HCT116 (cell line): ENCODE measurements at regions not wholly inside any gene's neighbourhood (a gene's known extent, or its start where the extent isn't known, plus 50 kb on each side); places are given as distances from the start of the nearest gene placed in this dataset.

Experiments
- ATAC-seq: fragments of 200-7000 bp; cut with Tn5 transposase; 2 replicates; pipeline ENCODE4 v1.9.1; 2020; ENCODE audit warnings: mild to moderate bottlenecking, moderate library complexity
- BruUV-seq: library from RNA; stranded (reverse); fragments of 400-500 nt; replicated peaks from 2 replicates; lab custom pipeline; 2021; lab: Mats Ljungman, UMichigan
- CTCF ChIA-PET: fragments of 300-600 bp; sonication (Branson Sonifier 250); formaldehyde crosslinking; loops from one replicate; lab custom pipeline; 2021; ENCODE audit warnings: antibody characterized with exemption; lab: Charles Lee
- POLR2A ChIA-PET: fragments of 300-600, 350-600 bp; sonication (Branson Sonifier 250); formaldehyde crosslinking; loops from one replicate; lab custom pipeline; 2021; ENCODE audit warnings: antibody characterized with exemption; lab: Charles Lee
- RAD21 ChIA-PET, 2 experiments: fragments of 300-600 bp; sonication (Branson Sonifier 250); formaldehyde crosslinking; loops; one replicate each; lab custom pipeline; 2023; ENCODE audit warnings: low total read pairs in 2 of 2; ENCODE audit not compliant: uncharacterized antibody in 2 of 2, unreplicated experiment in 2 of 2, low non-redundant PET in 1 of 2; lab: Charles Lee
- DNase-seq: peaks from one replicate; pipeline ENCODE4 v3.0.0-alpha.2; 2010; ENCODE audit warnings: low read depth, low spot score
- H2AFZ ChIP-seq: fragments of 200-600 bp; shearing (Covaris generic), sonication (generic); 2 replicates; pipeline ENCODE4 v1.6.1; 2017; ENCODE audit warnings: low read depth, mixed run types, mixed read lengths, antibody characterized with exemption, low read length; ENCODE audit not compliant: poor library complexity, severe bottlenecking
- H3K27ac ChIP-seq: 2 replicates; pipeline ENCODE4 v1.5.1; 2012; ENCODE audit warnings: low read depth, low read length
- H3K27me3 ChIP-seq: fragments of 200-600 bp; sonication (generic); 2 replicates; pipeline ENCODE4 v1.6.1; 2016; ENCODE audit warnings: mixed run types, low read length, mixed read lengths; ENCODE audit not compliant: insufficient read depth
- H3K36me3 ChIP-seq, 2 experiments: fragments of 200-500 bp in 1 of 2; fragments of 200-600 bp in 1 of 2; sonication (Bioruptor generic) in 1 of 2; sonication (generic) in 1 of 2; 2 replicates each; pipeline versions ENCODE4 v1.5.1 to v1.6.1; 2014 to 2016; ENCODE audit warnings: low read length in 2 of 2, inconsistent platforms in 1 of 2, mixed read lengths in 1 of 2, mixed run types in 1 of 2; ENCODE audit not compliant: insufficient read depth in 2 of 2, control insufficient read depth in 1 of 2
- H3K4me1 ChIP-seq, 2 experiments: fragments of 200-600 bp in 1 of 2; sonication (generic) in 1 of 2; 2 replicates each; pipeline versions ENCODE4 v1.5.1 to v1.6.1; 2012 to 2017; ENCODE audit warnings: low read length in 2 of 2, inconsistent platforms in 1 of 2, mild to moderate bottlenecking in 1 of 2, mixed read lengths in 1 of 2, mixed run types in 1 of 2, moderate library complexity in 1 of 2; ENCODE audit not compliant: insufficient read depth in 2 of 2, control insufficient read depth in 1 of 2
- H3K4me2 ChIP-seq: fragments of 200-600 bp; sonication (generic); 2 replicates; pipeline ENCODE4 v1.6.1; 2017; ENCODE audit warnings: mixed run types, low read length, mixed read lengths
- H3K4me3 ChIP-seq, 2 experiments: fragments of 200-600 bp in 1 of 2; sonication (generic) in 1 of 2; replicated peaks in 1 of 2; 2 replicates each; pipeline ENCODE4 v1.5.1; 2011 to 2016; ENCODE audit warnings: low read length in 2 of 2, control low read depth in 1 of 2, low read depth in 1 of 2, mild to moderate bottlenecking in 1 of 2, mixed read lengths in 1 of 2, mixed run types in 1 of 2
- H3K79me2 ChIP-seq: fragments of 200-600 bp; sonication (generic); 2 replicates; pipeline ENCODE4 v1.6.1; 2017; ENCODE audit warnings: mild to moderate bottlenecking, mixed run types, low read length, moderate library complexity, mixed read lengths; ENCODE audit not compliant: insufficient read depth
- H3K9ac ChIP-seq: fragments of 200-600 bp; sonication (generic); 2 replicates; pipeline ENCODE4 v1.6.1; 2016; ENCODE audit warnings: low read length, mixed read lengths
- H3K9me2 ChIP-seq: fragments of 200-600 bp; sonication (generic), shearing (Covaris generic); 2 replicates; pipeline ENCODE4 v1.6.1; 2017; ENCODE audit warnings: mixed run types, mild to moderate bottlenecking, moderate library complexity; ENCODE audit not compliant: insufficient read depth
- H3K9me3 ChIP-seq, 2 experiments: fragments of 200-500 bp in 1 of 2; fragments of 200-600 bp in 1 of 2; sonication (Bioruptor generic) in 1 of 2; sonication (generic) in 1 of 2; 2 replicates each; pipeline ENCODE4 v1.6.1; 2014 to 2017; ENCODE audit warnings: low read length in 2 of 2, mixed read lengths in 2 of 2, inconsistent platforms in 1 of 2, low read depth in 1 of 2, mild to moderate bottlenecking in 1 of 2, mixed run types in 1 of 2, moderate library complexity in 1 of 2; ENCODE audit not compliant: control insufficient read depth in 1 of 2, insufficient read depth in 1 of 2
- H4K20me1 ChIP-seq: fragments of 200-600 bp; sonication (generic), shearing (Covaris generic); 2 replicates; pipeline ENCODE4 v1.6.1; 2017; ENCODE audit warnings: mixed run types, mild to moderate bottlenecking, moderate library complexity; ENCODE audit not compliant: insufficient read depth
- ATF3 ChIP-seq: IDR thresholded peaks from 2 replicates; pipeline ENCODE4 v1.6.1; 2012
- CBX3 ChIP-seq: IDR thresholded peaks from 2 replicates; pipeline ENCODE4 v1.6.1; 2012; ENCODE audit warnings: low read depth
- CEBPB ChIP-seq: IDR thresholded peaks from 2 replicates; pipeline ENCODE4 v1.6.1; 2012; ENCODE audit warnings: low read depth
- EZH2phosphoT487 ChIP-seq: fragments of 200-600 bp; IDR thresholded peaks from 2 replicates; pipeline ENCODE4 v1.6.1; 2018; ENCODE audit warnings: antibody characterized with exemption, borderline replicate concordance
- FOSL1 ChIP-seq: IDR thresholded peaks from 2 replicates; pipeline ENCODE4 v1.6.1; 2012; ENCODE audit warnings: low read depth
- JUND ChIP-seq: IDR thresholded peaks from 2 replicates; pipeline ENCODE4 v1.6.1; 2012
- MAX ChIP-seq: IDR thresholded peaks from 2 replicates; pipeline ENCODE4 v1.6.1; 2012
- SIN3A ChIP-seq: IDR thresholded peaks from 2 replicates; pipeline ENCODE4 v1.6.1; 2012; ENCODE audit warnings: low read depth
- SP1 ChIP-seq: IDR thresholded peaks from 2 replicates; pipeline ENCODE4 v1.6.1; 2012; ENCODE audit warnings: low read depth
- TCF7L2 ChIP-seq: IDR thresholded peaks from 2 replicates; pipeline ENCODE4 v1.7.0; 2011; ENCODE audit warnings: borderline replicate concordance, inconsistent platforms; ENCODE audit not compliant: insufficient read depth, insufficient read length; ENCODE audit errors: extremely low read depth
- YY1 ChIP-seq: IDR thresholded peaks from 2 replicates; pipeline ENCODE4 v1.6.1; 2011; ENCODE audit warnings: low read length, low read depth, moderate library complexity, mild to moderate bottlenecking; ENCODE audit not compliant: insufficient replicate concordance; ENCODE audit errors: extremely low read depth
- ZFX ChIP-seq: fragments of 450-650 bp; IDR thresholded peaks from 2 replicates; pipeline ENCODE4 v1.6.1; 2017
- ZNF274 ChIP-seq: fragments of 200-500 bp; sonication (Bioruptor generic); IDR thresholded peaks from 2 replicates; pipeline ENCODE4 v1.6.1; 2014; ENCODE audit warnings: mild to moderate bottlenecking, low read depth, low read length, inconsistent platforms
- intact Hi-C: fragments of 100-400 bp; cut with micrococcal nuclease; formaldehyde crosslinking; loops from 2 replicates; pipeline ENCODE4 v1.10.0; 2022
- TF ChIP-seq, protein P1 (sequence below), 3 experiments: fragments of 200-600 bp in 1 of 3; sonication (generic) in 1 of 3; IDR thresholded peaks in 2 of 3; conservative IDR thresholded peaks in 1 of 3; 2 replicates each; pipeline ENCODE4 v1.5.1; 2012 to 2017; ENCODE audit warnings: low read depth in 2 of 3, low read length in 2 of 3, antibody characterized with exemption in 1 of 3, borderline replicate concordance in 1 of 3, control low read depth in 1 of 3, mild to moderate bottlenecking in 1 of 3, mixed read lengths in 1 of 3, mixed run types in 1 of 3, moderate library complexity in 1 of 3; ENCODE audit not compliant: insufficient read depth in 1 of 3

DNA sequence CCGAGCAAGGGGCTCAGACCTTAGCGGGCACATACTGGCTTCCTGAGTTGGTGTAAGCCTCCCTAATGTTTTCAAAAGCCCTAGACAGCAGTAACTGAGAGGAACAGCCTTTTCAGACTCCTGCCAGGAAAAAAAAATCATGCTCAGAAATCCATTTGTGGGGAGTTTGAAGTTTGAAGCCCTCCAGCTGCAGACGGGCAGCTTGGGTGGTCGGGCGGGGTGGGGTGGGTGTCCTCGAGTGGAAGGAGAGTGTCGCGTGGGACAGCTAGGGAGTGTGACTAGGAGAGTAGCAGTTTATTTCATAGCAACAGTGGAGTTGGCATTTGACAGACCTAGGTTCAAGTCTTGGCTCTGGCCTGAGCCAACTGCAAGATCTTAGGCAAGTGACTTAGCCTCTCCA, 90.7 kb upstream of the PITX1 start:
- TF ChIP-seq YY1, result no peak
- no peak for TF ChIP-seq MAX
- TF ChIP-seq ZFX, result no peak
- TF ChIP-seq TCF7L2, result no peak
- no peak for TF ChIP-seq ATF3
- no peak for TF ChIP-seq ZNF274
- no peak for TF ChIP-seq CEBPB
- no peak for TF ChIP-seq CBX3
- RAD21 ChIA-PET, result no interaction called here
- Histone ChIP-seq H3K27ac (no peak overlapping the region), H3K79me2 (no peaks in the 10 kb centered on the region), H3K36me3 (no peaks in the 10 kb centered on the region), H3K9ac (no peak overlapping the region), H3K4me3 (no peak overlapping the region), H3K9me3 (no peaks in the 10 kb centered on the region), H3K27me3 (no peaks in the 10 kb centered on the region), H4K20me1 (no peaks in the 10 kb centered on the region), H3K4me1 (peaks cover 0 to 28% of the 10 kb centered on the region in 2 experiments; a peak in 2 of 4 replicates), H3K9me2 (no peaks in the 10 kb centered on the region), H2AFZ (no peak overlapping the region), H3K4me2 (no peak overlapping the region)
- no TSS peak for BruUV-seq
- intact Hi-C loops, result no loop called here
- DNase-seq, result no peak
- no peak for ATAC-seq
- POLR2A ChIA-PET, result no interaction called here
- CTCF ChIA-PET, result no interaction called here

DNA sequence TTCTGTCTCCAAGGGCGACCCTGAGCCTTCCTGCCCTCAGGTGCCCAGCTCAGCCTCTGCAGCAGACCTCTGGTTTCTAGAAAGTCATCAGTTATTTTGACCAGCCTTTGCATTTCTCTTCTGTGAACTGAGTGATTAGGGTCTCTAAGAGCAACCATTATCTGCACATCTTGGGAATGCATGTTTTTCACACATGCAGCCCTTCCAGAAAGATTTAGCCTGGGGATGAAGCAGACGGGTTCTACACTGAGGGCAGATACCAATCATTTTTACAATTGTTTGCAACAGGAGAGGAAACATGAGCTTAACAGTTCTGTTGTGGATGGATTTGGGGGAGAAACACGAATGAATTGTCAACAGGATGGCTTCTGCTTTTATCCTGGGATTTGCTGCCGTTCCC, 90.1 kb upstream of the PITX1 start:
- TF ChIP-seq, protein P1, sequence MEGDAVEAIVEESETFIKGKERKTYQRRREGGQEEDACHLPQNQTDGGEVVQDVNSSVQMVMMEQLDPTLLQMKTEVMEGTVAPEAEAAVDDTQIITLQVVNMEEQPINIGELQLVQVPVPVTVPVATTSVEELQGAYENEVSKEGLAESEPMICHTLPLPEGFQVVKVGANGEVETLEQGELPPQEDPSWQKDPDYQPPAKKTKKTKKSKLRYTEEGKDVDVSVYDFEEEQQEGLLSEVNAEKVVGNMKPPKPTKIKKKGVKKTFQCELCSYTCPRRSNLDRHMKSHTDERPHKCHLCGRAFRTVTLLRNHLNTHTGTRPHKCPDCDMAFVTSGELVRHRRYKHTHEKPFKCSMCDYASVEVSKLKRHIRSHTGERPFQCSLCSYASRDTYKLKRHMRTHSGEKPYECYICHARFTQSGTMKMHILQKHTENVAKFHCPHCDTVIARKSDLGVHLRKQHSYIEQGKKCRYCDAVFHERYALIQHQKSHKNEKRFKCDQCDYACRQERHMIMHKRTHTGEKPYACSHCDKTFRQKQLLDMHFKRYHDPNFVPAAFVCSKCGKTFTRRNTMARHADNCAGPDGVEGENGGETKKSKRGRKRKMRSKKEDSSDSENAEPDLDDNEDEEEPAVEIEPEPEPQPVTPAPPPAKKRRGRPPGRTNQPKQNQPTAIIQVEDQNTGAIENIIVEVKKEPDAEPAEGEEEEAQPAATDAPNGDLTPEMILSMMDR (IDR thresholded peaks at IDR 0.05 in 2 of 3, conservative IDR thresholded peaks at IDR 0.05 in 1 of 3; ENCODE audit: borderline replicate concordance in 1 of 3, insufficient read depth in 1 of 3, low read depth in 2 of 3, low read length in 2 of 3), result no peak
- TF ChIP-seq FOSL1 (no peak), SP1 (no peak), EZH2phosphoT487 (no peak), CEBPB (no peak), JUND (no peak), SIN3A (no peak), CBX3 (no peak)
- H3K9me2 ChIP-seq, result no peaks in the 10 kb centered on the region
- no peak overlapping the region for H3K4me2 ChIP-seq
- no peak overlapping the region for H2AFZ ChIP-seq
- no peaks in the 10 kb centered on the region for H3K79me2 ChIP-seq
- ChIA-PET RAD21 (no interaction called here), CTCF (no interaction called here), POLR2A (no interaction called here)
- no peak overlapping the region for H3K27ac ChIP-seq
- H3K36me3 ChIP-seq, result no peaks in the 10 kb centered on the region
- no peak for DNase-seq
- H3K27me3 ChIP-seq, result no peaks in the 10 kb centered on the region
- no peak for ATAC-seq
- peaks cover 0 to 24% of the 10 kb centered on the region in 2 experiments; a peak in 2 of 4 replicates for H3K4me1 ChIP-seq
- BruUV-seq, result no TSS peak
- intact Hi-C loops, result no loop called here
- H3K9ac ChIP-seq, result no peak overlapping the region
- H3K9me3 ChIP-seq, result no peaks in the 10 kb centered on the region
- H4K20me1 ChIP-seq, result no peaks in the 10 kb centered on the region
- H3K4me3 ChIP-seq, result no peak overlapping the region
